Endodermal cell (in vitro differentiated cells): ENCODE measurements at regions not wholly inside any gene's neighbourhood (a gene's known extent, or its start where the extent isn't known, plus 50 kb on each side); places are given as distances from the start of the nearest gene placed in this dataset.

Experiments used
- DNase-seq: peaks from one replicate; pipeline ENCODE4 v3.0.0-alpha.2; 2017
- H3K27ac ChIP-seq: 2 replicates; pipeline ENCODE4 v1.5.1; 2013; ENCODE audit warnings: mild to moderate bottlenecking, low read depth, low read length, moderate library complexity
- H3K27me3 ChIP-seq: 2 replicates; pipeline ENCODE4 v1.6.1; 2013; ENCODE audit warnings: mild to moderate bottlenecking, low read length, moderate library complexity; ENCODE audit not compliant: insufficient read depth, control insufficient read depth, poor library complexity, severe bottlenecking
- H3K36me3 ChIP-seq: 2 replicates; pipeline ENCODE4 v1.7.0; 2013; ENCODE audit warnings: mild to moderate bottlenecking, low read length, moderate library complexity; ENCODE audit not compliant: control insufficient read depth, insufficient read depth
- H3K4me1 ChIP-seq: one replicate; pipeline ENCODE4 v1.7.0; 2013; ENCODE audit warnings: low read length; ENCODE audit not compliant: control insufficient read depth, insufficient read depth
- H3K4me3 ChIP-seq: 2 replicates; pipeline ENCODE4 v1.5.1; 2013; ENCODE audit warnings: mild to moderate bottlenecking, low read length, moderate library complexity
- H3K9ac ChIP-seq: 2 replicates; pipeline ENCODE4 v1.6.1; 2013; ENCODE audit warnings: mild to moderate bottlenecking, low read length, moderate library complexity; ENCODE audit not compliant: poor library complexity, severe bottlenecking; ENCODE audit errors: extremely low read depth
- H3K9me3 ChIP-seq: 2 replicates; pipeline ENCODE4 v1.6.1; 2013; ENCODE audit warnings: mild to moderate bottlenecking, low read length, moderate library complexity; ENCODE audit not compliant: control insufficient read depth
- H3K27ac Mint-ChIP-seq: 2 replicates; pipeline ENCODE4 v1.8.0; 2020; ENCODE audit warnings: mixed read lengths
- H3K27me3 Mint-ChIP-seq: 2 replicates; pipeline ENCODE4 v1.8.0; 2021; ENCODE audit warnings: mild to moderate bottlenecking, mixed read lengths; ENCODE audit not compliant: insufficient read depth
- H3K36me3 Mint-ChIP-seq: 2 replicates; pipeline ENCODE4 v1.8.0; 2020; ENCODE audit warnings: low read depth, mixed read lengths
- H3K4me1 Mint-ChIP-seq: 2 replicates; pipeline ENCODE4 v1.8.0; 2020; ENCODE audit warnings: mixed read lengths
- H3K4me3 Mint-ChIP-seq: 2 replicates; pipeline ENCODE4 v1.8.0; 2020; ENCODE audit warnings: mild to moderate bottlenecking, moderate library complexity, mixed read lengths
- H3K9me3 Mint-ChIP-seq: 2 replicates; pipeline ENCODE4 v1.8.0; 2020; ENCODE audit warnings: mild to moderate bottlenecking, mixed read lengths
- WGBS, 2 experiments: methylation state at CpG; one replicate each; pipeline versions ENCODE4 v1.1.5 to v1.1.7; 2013; ENCODE audit warnings: missing lambda C conversion rate in 2 of 2, mixed read lengths in 1 of 2; ENCODE audit not compliant: insufficient coverage in 1 of 2, insufficient read length in 1 of 2; 5-methylcytosine and 5-hydroxymethylcytosine counted together
- TF ChIP-seq, protein P1 (sequence below): fragments of 200-600 bp; sonication (generic); conservative IDR thresholded peaks from 2 replicates; pipeline ENCODE4 v1.5.0; 2021; ENCODE audit warnings: antibody characterized with exemption, mild to moderate bottlenecking

DNA sequence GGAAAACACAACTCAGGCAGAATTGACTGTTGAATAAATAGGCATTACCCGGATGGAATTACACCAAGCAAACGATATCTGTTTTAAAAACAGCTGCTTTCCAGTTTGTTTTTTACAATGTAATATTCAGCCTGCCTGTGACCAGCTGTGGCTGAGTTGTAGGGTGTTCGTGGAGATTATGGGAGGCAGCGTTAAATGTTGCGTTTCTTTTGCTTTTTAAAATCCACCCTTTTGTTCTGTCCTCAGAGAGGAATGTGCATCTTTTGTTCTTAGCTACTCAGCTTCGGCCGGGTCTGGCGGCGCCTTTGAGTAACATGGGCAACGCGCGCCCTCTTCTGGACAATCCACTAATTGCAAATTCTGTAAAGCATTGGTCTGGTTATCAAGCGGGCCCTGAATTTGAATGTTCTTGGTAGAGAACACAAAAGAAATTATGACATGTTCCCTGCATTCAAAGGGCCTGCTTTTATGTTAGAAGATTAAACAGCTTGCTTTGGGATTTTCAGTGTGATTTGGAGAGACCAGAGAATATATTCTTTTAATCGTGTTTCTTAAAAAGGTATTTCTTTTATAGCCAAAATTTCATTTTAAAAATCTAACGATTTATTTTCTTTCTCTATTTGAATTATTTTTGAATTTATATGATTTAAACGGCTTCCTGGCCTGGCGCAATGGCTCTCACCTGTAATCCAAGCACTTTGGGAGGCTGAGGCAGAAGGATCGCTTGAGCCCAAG lies 76.3 kb upstream of the TRIM2 start:
- no peaks in the 10 kb centered on the region for H3K36me3 ChIP-seq
- DNase-seq: peak; percentile 95
- H3K27ac Mint-ChIP-seq: peak overlapping the region; percentile 92
- peaks cover 20% of the 10 kb centered on the region for H3K4me1 Mint-ChIP-seq
- H3K4me3 ChIP-seq: peak overlapping the region; percentile 2
- H3K4me1 ChIP-seq: no peaks in the 10 kb centered on the region
- peak overlapping the region; percentile 65 for H3K27ac ChIP-seq
- no peaks in the 10 kb centered on the region for H3K27me3 Mint-ChIP-seq
- peak overlapping the region; percentile 12 for H3K4me3 Mint-ChIP-seq
- TF ChIP-seq, protein P1, sequence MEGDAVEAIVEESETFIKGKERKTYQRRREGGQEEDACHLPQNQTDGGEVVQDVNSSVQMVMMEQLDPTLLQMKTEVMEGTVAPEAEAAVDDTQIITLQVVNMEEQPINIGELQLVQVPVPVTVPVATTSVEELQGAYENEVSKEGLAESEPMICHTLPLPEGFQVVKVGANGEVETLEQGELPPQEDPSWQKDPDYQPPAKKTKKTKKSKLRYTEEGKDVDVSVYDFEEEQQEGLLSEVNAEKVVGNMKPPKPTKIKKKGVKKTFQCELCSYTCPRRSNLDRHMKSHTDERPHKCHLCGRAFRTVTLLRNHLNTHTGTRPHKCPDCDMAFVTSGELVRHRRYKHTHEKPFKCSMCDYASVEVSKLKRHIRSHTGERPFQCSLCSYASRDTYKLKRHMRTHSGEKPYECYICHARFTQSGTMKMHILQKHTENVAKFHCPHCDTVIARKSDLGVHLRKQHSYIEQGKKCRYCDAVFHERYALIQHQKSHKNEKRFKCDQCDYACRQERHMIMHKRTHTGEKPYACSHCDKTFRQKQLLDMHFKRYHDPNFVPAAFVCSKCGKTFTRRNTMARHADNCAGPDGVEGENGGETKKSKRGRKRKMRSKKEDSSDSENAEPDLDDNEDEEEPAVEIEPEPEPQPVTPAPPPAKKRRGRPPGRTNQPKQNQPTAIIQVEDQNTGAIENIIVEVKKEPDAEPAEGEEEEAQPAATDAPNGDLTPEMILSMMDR: peak; percentile 92
- peaks cover 6% of the 10 kb centered on the region for H3K9me3 Mint-ChIP-seq
- H3K9me3 ChIP-seq: no peaks in the 10 kb centered on the region
- H3K27me3 ChIP-seq: no peaks in the 10 kb centered on the region
- H3K36me3 Mint-ChIP-seq: no peaks in the 10 kb centered on the region
- H3K9ac ChIP-seq: no peak overlapping the region
- WGBS, 2 experiments: 26 to 31% methylated on average over 6 to 17 of the region's 18 CpGs

- Mint-ChIP-seq H3K4me1 (peaks cover 14% of the 10 kb centered on the region), H3K9me3 (peaks cover 6% of the 10 kb centered on the region), H3K36me3 (no peaks in the 10 kb centered on the region), H3K27ac (no peak overlapping the region), H3K27me3 (no peaks in the 10 kb centered on the region), H3K4me3 (no peak overlapping the region)
- 76 to 90% methylated on average over 2 to 7 of the region's 7 CpGs for WGBS, 2 experiments
- Histone ChIP-seq H3K36me3 (no peaks in the 10 kb centered on the region), H3K9ac (no peak overlapping the region), H3K4me3 (no peak overlapping the region), H3K27me3 (no peaks in the 10 kb centered on the region), H3K9me3 (no peaks in the 10 kb centered on the region), H3K27ac (no peak overlapping the region), H3K4me1 (no peaks in the 10 kb centered on the region)
- TF ChIP-seq, protein P1: peak; percentile 55
- DNase-seq: no peak
These were observed 72.6 kb upstream of the TRIM2 start for GRCh38 chr4:153131596-153131995.

GRCh38 chr4:153137159-153137558 lies 67.1 kb upstream of the TRIM2 start:
- WGBS, 2 experiments: 81 to 88% methylated on average over 4 to 6 of the region's 6 CpGs
- Mint-ChIP-seq H3K36me3 (no peaks in the 10 kb centered on the region), H3K27ac (no peak overlapping the region), H3K27me3 (no peaks in the 10 kb centered on the region), H3K9me3 (no peaks in the 10 kb centered on the region), H3K4me1 (peaks cover 3% of the 10 kb centered on the region), H3K4me3 (no peak overlapping the region)
- Histone ChIP-seq H3K9ac (no peak overlapping the region), H3K36me3 (no peaks in the 10 kb centered on the region), H3K27ac (no peak overlapping the region), H3K9me3 (no peaks in the 10 kb centered on the region), H3K4me3 (no peak overlapping the region), H3K27me3 (no peaks in the 10 kb centered on the region), H3K4me1 (no peaks in the 10 kb centered on the region)
- peak; percentile 45 for DNase-seq
- TF ChIP-seq, protein P1: no peak
